Naive thymus-derived CD4-positive, alpha-beta T cell (primary cell): ENCODE measurements at regions not wholly inside any gene's neighbourhood (a gene's known extent, or its start where the extent isn't known, plus 50 kb on each side); places are given as distances from the start of the nearest gene placed in this dataset.

Experiments used
- ATAC-seq: fragments of 150-1000 bp; cut with Tn5 transposase; 2 replicates; pipeline ENCODE4 v1.10.0; 2021; ENCODE audit warnings: mild to moderate bottlenecking, moderate library complexity
- CTCF ChIA-PET: fragments of 350-600 bp; sonication (Branson Sonifier 250); formaldehyde crosslinking; loops from one replicate; lab custom pipeline; 2021; ENCODE audit warnings: antibody characterized with exemption; lab: Charles Lee
- POLR2A ChIA-PET: fragments of 350-600 bp; sonication (Branson Sonifier 250); formaldehyde crosslinking; loops from one replicate; lab custom pipeline; 2021; ENCODE audit warnings: antibody characterized with exemption, inconsistent platforms; lab: Charles Lee
- DNase-seq, 9 donors: peaks; one replicate each; pipeline versions ENCODE4 v3.0.0 to v3.0.0-alpha.2; 2020 to 2022; ENCODE audit warnings: mixed read lengths in 1 of 9
- H3K27ac ChIP-seq: one replicate; pipeline ENCODE4 v1.7.0; 2013; ENCODE audit warnings: mild to moderate bottlenecking, low read depth, low read length, moderate library complexity
- H3K27me3 ChIP-seq, 2 donors: one replicate each; pipeline ENCODE4 v1.7.0; 2013; ENCODE audit warnings: low read length in 2 of 2, mild to moderate bottlenecking in 2 of 2, moderate library complexity in 2 of 2; ENCODE audit not compliant: control insufficient read depth in 2 of 2, insufficient read depth in 2 of 2
- H3K36me3 ChIP-seq, 3 experiments: 1 replicate in 2 of 3; 2 replicates in 1 of 3; pipeline ENCODE4 v1.7.0; 2013; ENCODE audit warnings: low read length in 3 of 3, mild to moderate bottlenecking in 3 of 3, moderate library complexity in 1 of 3; ENCODE audit not compliant: insufficient read depth in 3 of 3, control insufficient read depth in 2 of 3
- H3K4me1 ChIP-seq, 2 donors: one replicate each; pipeline ENCODE4 v1.7.0; 2013; ENCODE audit warnings: low read length in 2 of 2, mild to moderate bottlenecking in 2 of 2, moderate library complexity in 1 of 2; ENCODE audit not compliant: control insufficient read depth in 2 of 2, insufficient read depth in 2 of 2
- H3K4me3 ChIP-seq: 2 replicates; pipeline ENCODE4 v1.7.0; 2013; ENCODE audit warnings: mild to moderate bottlenecking, low read length
- H3K9me3 ChIP-seq, 3 experiments: 1 replicate in 2 of 3; 2 replicates in 1 of 3; pipeline ENCODE4 v1.7.0; 2013; ENCODE audit warnings: low read length in 3 of 3; ENCODE audit not compliant: control insufficient read depth in 2 of 3
- H3K27ac Mint-ChIP-seq, 9 donors: one replicate each; pipeline ENCODE4 v1.8.0; 2020 to 2022; ENCODE audit warnings: mixed read lengths in 9 of 9, mild to moderate bottlenecking in 8 of 9, moderate library complexity in 5 of 9, inconsistent platforms in 2 of 9
- H3K27me3 Mint-ChIP-seq, 5 donors: one replicate each; pipeline ENCODE4 v1.8.0; 2021 to 2022; ENCODE audit warnings: mixed read lengths in 5 of 5, mild to moderate bottlenecking in 1 of 5
- H3K36me3 Mint-ChIP-seq, 5 donors: one replicate each; pipeline ENCODE4 v1.8.0; 2020 to 2022; ENCODE audit warnings: mixed read lengths in 5 of 5, mild to moderate bottlenecking in 3 of 5, inconsistent platforms in 1 of 5
- H3K4me1 Mint-ChIP-seq, 7 donors: one replicate each; pipeline ENCODE4 v1.8.0; 2020 to 2022; ENCODE audit warnings: mixed read lengths in 7 of 7, mild to moderate bottlenecking in 3 of 7, inconsistent platforms in 1 of 7
- H3K4me3 Mint-ChIP-seq, 10 donors: one replicate each; pipeline ENCODE4 v1.8.0; 2020 to 2022; ENCODE audit warnings: mild to moderate bottlenecking in 10 of 10, mixed read lengths in 10 of 10, moderate library complexity in 6 of 10, inconsistent platforms in 2 of 10
- H3K9me3 Mint-ChIP-seq, 11 donors: one replicate each; pipeline ENCODE4 v1.8.0; 2020 to 2022; ENCODE audit warnings: mixed read lengths in 11 of 11, mild to moderate bottlenecking in 4 of 11, inconsistent platforms in 1 of 11, moderate library complexity in 1 of 11
- intact Hi-C, 2 donors: fragments of 100-400 bp; cut with micrococcal nuclease; formaldehyde crosslinking; loops; one replicate each; pipeline ENCODE4 v1.15.1; 2023

GRCh38 chr9:135246248-135247205, 159.1 kb downstream of the OLFM1 start:
- Mint-ChIP-seq H3K36me3 (no peaks in the 10 kb centered on the region), H3K9me3 (no peaks in the 10 kb centered on the region), H3K27me3 (peaks cover 0 to 41% (median 18%) of the 10 kb centered on the region in 5 donors), H3K4me1 (peaks cover 0 to 2% (median 0%) of the 10 kb centered on the region in 7 donors), H3K27ac (no peak overlapping the region), H3K4me3 (no peak overlapping the region)
- H3K4me3 ChIP-seq: no peak overlapping the region
- intact Hi-C loops: no loop called here
- H3K27ac ChIP-seq: no peak overlapping the region
- H3K27me3 ChIP-seq: no peaks in the 10 kb centered on the region
- CTCF ChIA-PET: no interaction called here
- POLR2A ChIA-PET: no interaction called here
- H3K36me3 ChIP-seq: no peaks in the 10 kb centered on the region
- H3K4me1 ChIP-seq: no peaks in the 10 kb centered on the region
- H3K9me3 ChIP-seq: no peaks in the 10 kb centered on the region
- DNase-seq (no peak), ATAC-seq (no peak)

- Mint-ChIP-seq H3K27ac (no peak overlapping the region), H3K27me3 (peaks cover 0 to 44% (median 18%) of the 10 kb centered on the region in 5 donors), H3K4me1 (peaks cover 0 to 2% (median 0%) of the 10 kb centered on the region in 7 donors), H3K9me3 (no peaks in the 10 kb centered on the region), H3K36me3 (no peaks in the 10 kb centered on the region), H3K4me3 (no peak overlapping the region)
- no peaks in the 10 kb centered on the region for H3K36me3 ChIP-seq
- intact Hi-C loops: no loop called here
- H3K27me3 ChIP-seq: no peaks in the 10 kb centered on the region
- ChIA-PET POLR2A (no interaction called here), CTCF (no interaction called here)
- no peak overlapping the region for H3K27ac ChIP-seq
- DNase-seq (no peak), ATAC-seq (no peak)
- H3K9me3 ChIP-seq: no peaks in the 10 kb centered on the region
- no peak overlapping the region for H3K4me3 ChIP-seq
- H3K4me1 ChIP-seq: no peaks in the 10 kb centered on the region
Measured at GRCh38 chr9:135247227-135247930, 159.9 kb downstream of the OLFM1 start.

GRCh38 chr9:135248111-135248510, 160.6 kb downstream of the OLFM1 start:
- CTCF ChIA-PET: no interaction called here
- Histone ChIP-seq H3K4me3 (no peak overlapping the region), H3K27me3 (no peaks in the 10 kb centered on the region), H3K36me3 (no peaks in the 10 kb centered on the region), H3K27ac (no peak overlapping the region), H3K4me1 (no peaks in the 10 kb centered on the region), H3K9me3 (no peaks in the 10 kb centered on the region)
- H3K4me1 Mint-ChIP-seq: peaks cover 0 to 2% (median 0%) of the 10 kb centered on the region in 7 donors
- no peak for DNase-seq
- H3K27ac Mint-ChIP-seq: no peak overlapping the region
- H3K4me3 Mint-ChIP-seq: no peak overlapping the region
- peaks cover 2 to 45% (median 18%) of the 10 kb centered on the region in 5 donors for H3K27me3 Mint-ChIP-seq
- H3K9me3 Mint-ChIP-seq: no peaks in the 10 kb centered on the region
- POLR2A ChIA-PET: no interaction called here
- no peak for ATAC-seq
- no peaks in the 10 kb centered on the region for H3K36me3 Mint-ChIP-seq
- intact Hi-C loops: no loop called here

- no peaks in the 10 kb centered on the region for H3K9me3 ChIP-seq
- intact Hi-C loops: no loop called here
- DNase-seq: no peak
- peaks cover 2 to 39% (median 18%) of the 10 kb centered on the region in 5 donors for H3K27me3 Mint-ChIP-seq
- H3K4me3 Mint-ChIP-seq: no peak overlapping the region
- no peaks in the 10 kb centered on the region for H3K4me1 ChIP-seq
- no peaks in the 10 kb centered on the region for H3K36me3 ChIP-seq
- no peaks in the 10 kb centered on the region for H3K36me3 Mint-ChIP-seq
- H3K4me1 Mint-ChIP-seq: peaks cover 0 to 2% (median 0%) of the 10 kb centered on the region in 7 donors
- no peaks in the 10 kb centered on the region for H3K9me3 Mint-ChIP-seq
- no peak overlapping the region for H3K27ac ChIP-seq
- no peak for ATAC-seq
- POLR2A ChIA-PET: no interaction called here
- H3K27ac Mint-ChIP-seq: no peak overlapping the region
- no peak overlapping the region for H3K4me3 ChIP-seq
- H3K27me3 ChIP-seq: no peaks in the 10 kb centered on the region
- CTCF ChIA-PET: no interaction called here
Measured at GRCh38 chr9:135248721-135249120, 161.3 kb downstream of the OLFM1 start.

GRCh38 chr9:135249191-135249590, 161.7 kb downstream of the OLFM1 start:
- H3K27ac Mint-ChIP-seq: no peak overlapping the region
- peaks cover 2 to 38% (median 18%) of the 10 kb centered on the region in 5 donors for H3K27me3 Mint-ChIP-seq
- peaks cover 0 to 2% (median 0%) of the 10 kb centered on the region in 7 donors for H3K4me1 Mint-ChIP-seq
- no peaks in the 10 kb centered on the region for H3K36me3 Mint-ChIP-seq
- H3K4me3 Mint-ChIP-seq: no peak overlapping the region
- ChIA-PET POLR2A (no interaction called here), CTCF (no interaction called here)
- intact Hi-C loops: no loop called here
- Histone ChIP-seq H3K4me1 (no peaks in the 10 kb centered on the region), H3K4me3 (no peak overlapping the region), H3K27ac (no peak overlapping the region), H3K9me3 (no peaks in the 10 kb centered on the region), H3K36me3 (no peaks in the 10 kb centered on the region), H3K27me3 (no peaks in the 10 kb centered on the region)
- no peaks in the 10 kb centered on the region for H3K9me3 Mint-ChIP-seq
- ATAC-seq (no peak), DNase-seq (no peak)

- peaks cover 2 to 35% (median 18%) of the 10 kb centered on the region in 5 donors for H3K27me3 Mint-ChIP-seq
- no peak overlapping the region for H3K4me3 ChIP-seq
- no peak overlapping the region for H3K27ac Mint-ChIP-seq
Measured at GRCh38 chr9:135249711-135250110, 162.2 kb downstream of the OLFM1 start.

More at GRCh38 chr9:135249711-135250110, 162.2 kb downstream of the OLFM1 start:
- no peak overlapping the region for H3K27ac ChIP-seq
- DNase-seq: no peak
- intact Hi-C loops: no loop called here
- Mint-ChIP-seq H3K36me3 (no peaks in the 10 kb centered on the region), H3K4me3 (no peak overlapping the region), H3K4me1 (peaks cover 0 to 2% (median 0%) of the 10 kb centered on the region in 7 donors), H3K9me3 (no peaks in the 10 kb centered on the region)
- ChIA-PET POLR2A (no interaction called here), CTCF (no interaction called here)
- ATAC-seq: no peak
- H3K4me1 ChIP-seq: no peaks in the 10 kb centered on the region
- H3K9me3 ChIP-seq: no peaks in the 10 kb centered on the region
- no peaks in the 10 kb centered on the region for H3K36me3 ChIP-seq
- H3K27me3 ChIP-seq: no peaks in the 10 kb centered on the region
